Activated CD8-positive, alpha-beta memory T cell treated with anti-CD3 and anti-CD28 coated beads for 24 hours (primary cell): ENCODE measurements at regions not wholly inside any gene's neighbourhood (a gene's known extent, or its start where the extent isn't known, plus 50 kb on each side); places are given as distances from the start of the nearest gene placed in this dataset.
A peak's percentile ranks its signal among the peaks of the same experiment; 100 is the strongest.

Source experiments
- DNase-seq: peaks from one replicate; pipeline ENCODE4 v3.0.0-alpha.2; 2020

DNA sequence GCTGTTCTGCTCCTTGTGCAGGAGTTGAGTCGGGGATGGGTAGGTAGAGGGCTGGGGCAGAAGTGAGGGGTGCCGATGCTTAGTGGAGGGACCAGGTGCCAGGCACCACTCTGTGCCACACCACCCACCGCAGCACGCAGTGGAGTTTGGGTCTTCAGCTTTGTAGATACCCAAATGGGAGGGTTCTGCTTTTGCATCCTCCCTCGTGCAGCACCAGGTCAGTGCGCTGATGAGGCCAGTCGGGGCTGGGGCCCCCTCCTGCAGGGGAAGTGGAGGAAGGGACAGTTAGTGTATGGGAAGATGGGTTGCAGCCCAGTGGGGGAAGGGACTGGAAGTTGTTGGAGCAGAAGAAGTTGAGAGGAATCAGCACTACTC, 244.0 kb downstream of the RHOU start:
- DNase-seq: peak; percentile 46

DNA sequence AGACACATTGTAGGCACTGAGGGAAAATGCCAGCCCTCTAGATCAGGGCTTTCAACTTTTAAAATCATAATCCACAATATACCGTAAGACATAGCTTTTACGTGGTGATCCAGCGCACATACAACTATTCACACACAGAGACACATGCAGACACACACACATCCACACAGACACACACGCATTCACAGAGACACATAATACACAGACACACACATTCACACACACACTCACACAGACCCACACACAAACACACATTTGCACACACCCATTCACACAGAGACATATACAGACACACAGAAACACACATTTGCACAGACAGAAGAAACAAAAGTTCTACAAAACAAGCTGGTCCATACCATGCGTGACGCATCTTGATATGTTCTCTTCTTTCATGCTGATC, 244.5 kb downstream of the RHOU start:
- no peak for DNase-seq

DNA sequence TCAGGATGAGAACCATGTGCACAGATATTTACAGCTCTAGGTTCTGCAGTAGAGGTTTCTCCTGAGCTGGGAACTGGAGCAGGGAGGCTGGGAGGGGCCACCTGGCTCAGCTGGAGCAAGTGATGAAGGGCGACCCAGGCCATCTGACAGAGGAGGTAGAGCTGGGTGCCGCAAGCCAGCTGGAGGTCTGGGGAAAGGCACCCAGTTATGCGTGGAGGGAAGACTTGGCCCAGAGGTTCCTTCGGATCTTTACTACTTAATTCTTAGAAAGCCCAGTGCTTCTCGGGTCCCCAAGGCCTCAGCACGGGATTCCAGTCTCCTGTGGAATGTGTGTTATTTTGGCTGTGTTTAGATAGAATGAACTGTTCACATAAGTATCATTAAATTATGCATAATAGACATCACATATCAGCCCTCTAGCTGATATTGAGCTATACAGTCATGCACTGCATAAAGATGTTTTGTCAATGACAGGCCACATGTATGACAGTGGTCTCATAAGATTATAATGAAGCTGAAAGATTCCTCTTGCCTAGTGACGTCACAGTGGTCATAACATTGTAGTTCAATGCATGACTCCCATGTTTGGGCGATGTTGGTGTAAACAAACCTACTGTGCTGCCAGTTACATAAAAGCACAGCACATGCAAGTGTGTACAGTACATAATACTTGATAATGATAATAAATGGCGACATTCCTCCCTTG, 245.1 kb downstream of the RHOU start:
- DNase-seq: peak; percentile 28

DNA sequence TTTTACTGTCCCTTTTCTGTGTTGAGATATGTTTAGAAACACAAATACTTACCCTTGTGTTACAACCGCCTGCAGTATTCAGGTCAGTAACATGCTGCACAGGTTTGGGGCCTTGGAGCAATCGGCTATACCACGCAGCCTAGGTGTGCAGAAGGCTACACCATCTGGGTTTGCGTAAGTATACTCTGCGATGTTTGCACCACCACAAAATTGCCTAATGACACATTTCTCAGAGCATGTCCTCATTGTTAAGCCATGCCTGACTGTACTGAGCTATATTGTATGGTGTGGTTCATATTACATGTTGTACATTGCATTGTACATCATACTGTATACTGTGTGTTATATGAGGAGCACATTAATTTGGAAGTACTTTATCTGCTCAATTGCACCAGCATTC, 247.4 kb downstream of the RHOU start:
- peak; percentile 13 for DNase-seq

DNA sequence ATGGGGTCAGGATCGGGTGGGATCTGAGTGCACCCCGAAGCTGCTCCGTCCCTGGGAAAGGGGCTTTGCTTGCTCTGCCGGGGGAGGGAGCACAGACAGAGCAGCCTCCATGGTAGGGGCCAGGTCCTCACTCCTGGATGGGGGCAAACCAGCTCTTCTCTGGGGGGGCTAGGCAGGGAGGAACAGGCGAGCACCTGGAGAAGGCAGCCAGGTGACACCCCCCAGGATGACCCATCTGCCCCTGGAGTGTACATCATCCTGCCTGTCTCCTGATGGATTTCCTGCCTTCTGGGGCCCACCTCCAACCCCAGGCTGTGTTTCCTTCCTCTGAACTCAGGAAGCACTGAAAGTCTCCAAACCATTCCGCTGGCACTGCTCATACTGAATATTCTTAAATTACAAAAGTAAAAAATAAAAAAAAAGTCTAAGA, 248.0 kb downstream of the RHOU start:
- DNase-seq: peak; percentile 28

DNA sequence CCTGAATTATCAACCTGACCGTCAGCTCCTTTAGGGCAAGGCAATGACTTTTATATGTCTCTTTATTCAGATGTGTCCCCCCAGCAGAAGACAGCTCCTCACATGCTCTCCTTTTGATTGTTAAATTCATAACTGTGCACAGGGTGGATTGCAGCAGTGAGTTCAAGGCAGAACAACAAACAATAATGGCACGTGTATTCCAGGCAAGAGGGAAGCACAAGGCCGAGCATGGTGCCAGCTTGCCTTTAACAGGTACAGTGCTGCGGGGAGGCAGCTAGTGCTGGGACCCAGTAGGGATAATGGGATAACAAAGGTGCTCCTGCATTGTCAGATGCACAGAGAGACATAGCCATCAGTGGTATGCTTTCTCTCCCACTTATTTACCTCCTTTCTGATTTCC, 248.4 kb downstream of the RHOU start:
- DNase-seq: peak; percentile 32

DNA sequence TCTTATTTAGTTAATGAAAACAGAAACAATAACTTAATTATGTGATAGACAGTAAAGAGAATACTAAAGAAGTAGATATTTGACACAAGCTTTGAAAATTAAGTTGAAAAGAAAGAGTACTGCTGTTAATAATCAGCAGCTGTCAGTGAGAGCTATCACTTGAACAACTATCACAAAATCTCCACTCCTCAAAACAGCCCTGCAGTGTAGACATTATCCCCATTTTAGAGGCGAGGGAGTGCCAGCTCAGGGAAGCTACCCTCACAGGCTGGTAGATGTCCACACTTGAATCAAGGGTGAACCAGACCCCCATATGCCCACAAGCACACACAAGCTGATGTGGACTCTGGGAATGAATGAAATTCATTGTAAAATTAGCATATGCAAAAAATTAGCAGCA, 248.8 kb downstream of the RHOU start:
- DNase-seq: no peak

DNA sequence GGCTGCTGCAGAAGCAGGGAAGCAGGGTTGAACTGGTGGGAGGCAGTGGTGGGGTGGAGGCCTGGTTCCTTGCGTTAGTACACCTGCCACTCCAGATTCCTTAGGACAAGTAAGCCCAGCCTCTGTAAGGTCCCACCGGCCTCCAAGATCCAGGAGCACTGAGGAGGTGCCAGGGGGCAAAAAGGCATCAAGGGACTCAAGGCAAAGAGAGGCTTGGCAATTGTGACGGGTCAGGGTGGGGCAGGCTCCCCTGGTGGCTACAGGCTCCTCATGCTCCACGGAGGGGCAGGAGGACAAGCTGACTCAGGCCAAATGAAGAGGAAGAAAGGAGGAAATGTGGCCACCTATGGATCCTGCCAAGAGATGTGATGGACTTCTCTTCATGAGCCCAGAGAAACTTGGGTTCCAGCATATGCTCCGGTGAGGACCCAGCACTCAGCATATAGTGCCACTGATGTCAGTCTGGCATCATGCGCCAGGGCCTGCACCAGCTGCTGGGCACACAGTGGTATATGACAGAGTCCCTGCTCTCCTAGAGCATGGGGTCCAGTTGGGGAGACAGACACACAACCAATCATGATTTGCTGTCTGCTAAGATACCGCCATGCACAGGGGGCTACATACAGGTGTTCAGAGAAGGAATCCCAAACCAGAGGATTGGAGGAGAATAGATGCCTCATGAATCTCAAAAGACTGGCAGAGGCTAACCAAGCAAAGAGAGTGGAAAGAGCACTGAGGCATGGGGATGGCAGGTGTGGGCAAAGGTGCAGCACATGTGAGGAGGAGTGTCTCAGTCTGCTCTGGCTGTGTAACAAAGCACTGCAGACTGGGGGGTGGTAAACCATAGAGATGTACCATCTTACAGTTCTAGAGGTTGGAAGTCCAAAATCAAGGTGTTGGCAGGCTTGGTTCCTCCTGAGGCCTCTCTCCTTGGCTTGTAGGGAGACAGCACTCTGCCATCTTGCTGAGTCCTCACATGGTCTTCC, 249.7 kb downstream of the RHOU start:
- no peak for DNase-seq

DNA sequence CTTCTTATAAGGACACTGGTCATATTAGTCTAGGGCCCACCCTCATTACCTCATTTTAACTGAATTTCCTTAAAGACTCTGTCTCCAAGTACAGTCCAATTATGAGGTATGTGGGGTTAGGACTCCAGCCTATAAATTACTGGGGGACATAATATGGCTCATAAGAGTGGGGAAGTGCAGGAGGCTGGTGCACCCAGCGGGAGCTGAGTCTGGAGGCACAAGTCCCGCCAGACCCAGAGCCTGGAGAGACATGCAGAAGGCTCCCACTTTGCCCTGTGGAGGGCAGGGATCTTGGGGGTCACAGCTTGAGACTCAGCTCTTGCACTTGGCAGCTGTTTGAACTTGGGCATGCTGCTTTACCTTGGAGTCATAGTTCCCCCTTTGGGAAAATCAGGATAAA, 250.4 kb downstream of the RHOU start:
- DNase-seq: no peak

DNA sequence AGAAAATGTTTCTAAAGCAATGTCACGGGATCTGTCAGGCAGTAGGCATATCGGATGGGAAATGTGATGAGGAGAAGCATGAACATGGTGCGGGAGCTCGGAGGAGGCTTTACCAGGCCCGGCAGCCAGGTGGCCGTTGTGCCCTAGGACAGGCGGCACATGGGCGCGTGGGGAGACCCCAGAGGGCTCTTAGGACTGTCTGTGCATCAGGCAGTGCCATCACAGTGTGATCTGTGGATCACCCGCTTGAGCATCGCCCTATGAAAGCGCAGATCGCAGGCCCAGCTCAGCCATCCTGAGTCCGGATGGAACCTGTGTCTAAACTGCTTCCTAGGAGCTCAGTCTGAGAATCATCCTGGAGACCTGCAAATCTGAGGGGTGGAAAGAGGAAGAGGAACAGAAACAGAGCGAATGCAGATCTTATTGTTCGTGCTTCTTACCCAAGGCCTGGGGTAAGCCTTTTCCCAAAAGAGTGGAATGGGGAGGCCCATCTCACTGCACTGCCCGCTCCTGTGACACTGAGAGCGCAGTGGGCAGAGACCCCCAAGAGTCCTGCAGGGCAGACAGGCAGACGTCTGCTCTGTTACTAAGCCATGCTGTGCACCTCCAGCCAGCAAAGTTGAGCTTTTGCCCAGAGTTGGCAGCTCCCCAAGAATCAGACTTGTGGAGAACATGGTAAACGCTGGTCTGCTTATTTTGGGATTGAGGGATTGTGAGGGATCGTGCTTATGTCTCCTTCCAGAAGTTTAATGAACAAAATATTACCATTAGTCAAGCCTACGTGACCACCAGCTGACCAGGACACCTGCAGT, 251.0 kb downstream of the RHOU start:
- DNase-seq: peak; percentile 40

DNA sequence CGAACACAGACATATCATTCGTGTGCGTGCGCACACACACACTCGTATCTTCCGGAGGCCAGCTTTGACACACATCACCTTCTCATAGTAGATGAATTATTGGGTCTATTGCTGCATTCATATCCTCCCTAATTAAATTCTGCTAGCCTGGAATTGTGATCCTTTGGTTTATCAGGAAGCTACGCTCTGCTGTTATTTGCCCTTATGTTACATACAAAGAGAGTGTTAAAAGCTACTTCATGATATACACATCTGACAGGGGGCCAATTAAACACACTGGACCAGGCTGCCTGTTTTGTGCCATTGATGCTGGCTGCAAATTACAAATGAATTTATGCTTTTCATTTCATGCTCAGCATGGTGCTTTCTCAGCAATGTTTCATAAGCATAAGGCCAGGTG, 252.0 kb downstream of the RHOU start:
- no peak for DNase-seq

DNA sequence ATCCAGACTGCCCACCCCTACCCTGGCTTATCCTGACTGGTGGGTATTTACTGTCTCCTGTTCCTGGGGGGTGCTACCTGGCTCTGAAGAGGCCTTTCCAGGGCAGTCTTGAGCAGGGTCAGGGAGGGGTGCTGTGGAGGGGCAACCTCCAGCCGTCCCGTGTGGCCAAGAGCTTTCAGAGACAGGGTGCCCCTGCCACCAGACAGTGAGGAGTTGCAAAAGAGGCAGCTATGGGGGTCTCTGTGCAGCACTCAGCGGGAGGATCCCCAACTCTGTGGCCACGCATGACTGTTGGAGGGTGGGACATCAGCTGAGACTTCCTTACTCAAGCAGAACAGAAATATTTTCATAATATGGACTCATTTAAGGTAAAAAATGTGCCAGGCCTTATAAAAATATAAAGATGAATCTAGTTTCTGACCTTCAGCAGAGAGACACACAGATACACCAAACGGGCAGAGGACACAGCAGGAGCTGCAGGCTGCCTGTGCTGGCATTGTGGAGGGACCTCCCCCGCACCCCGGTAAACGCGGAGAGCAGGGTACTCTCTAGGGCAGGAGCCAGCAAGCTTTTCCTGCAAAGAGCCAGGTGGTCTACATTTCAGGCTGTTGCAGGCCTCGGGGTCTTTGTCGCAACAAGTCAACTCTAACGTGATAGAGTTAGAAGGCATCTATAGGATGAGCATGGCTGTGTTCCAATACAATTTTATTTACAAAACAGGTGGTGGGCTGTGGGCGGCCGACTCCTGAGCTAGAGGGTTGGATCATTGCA, 252.6 kb downstream of the RHOU start:
- no peak for DNase-seq

DNA sequence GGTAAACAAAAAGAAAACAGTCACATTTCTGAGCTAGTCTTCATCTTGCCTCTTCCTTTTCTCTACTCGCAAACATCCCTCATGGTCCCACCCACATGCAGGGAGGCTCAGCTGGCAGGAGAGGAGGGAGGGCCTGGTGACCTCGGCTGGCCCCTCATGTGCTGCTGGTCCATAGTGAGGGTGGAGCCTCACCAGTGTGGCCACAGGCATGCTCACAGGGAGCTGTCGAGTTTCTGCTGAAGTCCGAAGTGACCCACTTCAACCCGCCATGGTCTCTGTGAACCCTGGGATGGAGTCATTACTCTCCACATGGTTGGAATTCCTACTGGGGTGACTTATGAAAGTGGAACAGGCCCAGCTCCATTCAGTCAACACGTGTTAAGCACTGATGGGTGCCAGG, 253.4 kb downstream of the RHOU start:
- DNase-seq: no peak

DNA sequence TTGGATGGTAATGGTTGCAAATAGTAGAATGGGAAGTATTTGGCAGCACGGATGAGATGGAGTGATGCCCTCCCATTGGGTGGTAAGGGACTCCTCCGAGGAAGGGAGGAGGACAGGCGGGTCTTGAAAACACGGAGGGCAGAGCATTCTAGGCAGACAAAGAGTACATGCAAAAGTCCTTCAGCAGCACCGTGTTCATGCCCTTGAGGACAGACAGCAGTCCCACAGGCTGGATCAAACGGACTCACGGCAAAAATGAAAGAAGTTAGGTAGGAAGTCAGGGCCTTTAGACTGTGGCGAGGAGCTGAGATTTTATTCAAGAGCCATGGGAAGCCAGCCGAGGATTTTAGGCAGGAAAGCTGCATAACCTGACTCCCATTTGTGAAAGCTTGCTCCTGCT, 253.9 kb downstream of the RHOU start:
- DNase-seq: no peak

DNA sequence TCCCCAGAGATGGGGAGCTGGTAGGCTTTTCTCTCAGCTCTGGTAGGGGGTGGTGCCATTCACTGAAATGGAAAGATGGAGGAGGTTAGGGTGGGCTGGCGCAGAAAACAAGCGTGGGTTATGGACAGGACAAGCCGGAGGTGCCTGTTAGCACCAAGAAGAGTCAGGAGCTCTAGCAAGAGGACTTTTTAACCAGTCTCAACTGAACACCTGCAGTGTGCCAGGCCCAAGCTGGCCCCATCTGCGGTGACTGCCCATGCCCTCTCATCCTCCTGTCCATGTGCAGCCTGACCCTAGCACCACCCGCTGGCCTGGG, 254.4 kb downstream of the RHOU start:
- DNase-seq: no peak

DNA sequence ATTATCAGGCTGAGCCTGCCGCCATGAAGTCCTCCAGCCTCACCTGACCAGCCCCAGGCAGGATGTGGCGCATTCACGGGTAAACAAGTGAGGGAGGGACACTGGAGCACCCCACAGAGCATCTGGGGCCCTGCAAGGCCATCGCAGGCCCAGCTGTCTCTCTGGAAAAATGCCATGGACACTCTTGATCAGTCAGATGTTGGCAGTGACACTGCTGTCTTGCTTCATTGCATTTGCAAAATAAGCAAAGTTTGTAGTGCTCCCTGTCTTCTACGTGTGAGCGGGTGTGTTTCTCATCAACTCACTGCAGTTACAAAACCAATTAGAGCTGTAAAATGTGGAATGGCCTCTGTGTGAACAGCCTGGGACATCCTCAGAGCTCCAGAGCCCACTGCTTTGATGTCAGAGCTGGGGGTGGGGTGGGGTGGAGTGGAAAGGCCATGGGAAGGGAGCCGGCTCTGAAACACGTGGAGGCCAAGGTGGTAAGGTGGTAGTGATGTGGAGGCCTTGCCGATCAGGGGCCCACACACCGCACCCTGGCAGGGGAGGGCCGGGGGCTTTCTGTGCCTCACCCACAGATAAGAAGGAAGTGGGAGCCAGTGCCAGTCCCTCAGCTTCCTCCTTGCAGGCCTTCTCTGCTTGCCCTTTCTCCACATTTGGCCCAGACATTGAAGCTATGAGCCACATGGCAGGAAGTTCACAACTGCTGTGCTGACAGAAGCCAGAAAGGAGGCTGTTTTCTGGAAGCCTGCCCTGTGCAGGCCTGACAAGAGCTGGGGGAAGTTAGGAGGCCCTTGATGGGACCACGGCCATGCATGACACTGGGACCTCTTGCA, 254.9 kb downstream of the RHOU start:
- no peak for DNase-seq

DNA sequence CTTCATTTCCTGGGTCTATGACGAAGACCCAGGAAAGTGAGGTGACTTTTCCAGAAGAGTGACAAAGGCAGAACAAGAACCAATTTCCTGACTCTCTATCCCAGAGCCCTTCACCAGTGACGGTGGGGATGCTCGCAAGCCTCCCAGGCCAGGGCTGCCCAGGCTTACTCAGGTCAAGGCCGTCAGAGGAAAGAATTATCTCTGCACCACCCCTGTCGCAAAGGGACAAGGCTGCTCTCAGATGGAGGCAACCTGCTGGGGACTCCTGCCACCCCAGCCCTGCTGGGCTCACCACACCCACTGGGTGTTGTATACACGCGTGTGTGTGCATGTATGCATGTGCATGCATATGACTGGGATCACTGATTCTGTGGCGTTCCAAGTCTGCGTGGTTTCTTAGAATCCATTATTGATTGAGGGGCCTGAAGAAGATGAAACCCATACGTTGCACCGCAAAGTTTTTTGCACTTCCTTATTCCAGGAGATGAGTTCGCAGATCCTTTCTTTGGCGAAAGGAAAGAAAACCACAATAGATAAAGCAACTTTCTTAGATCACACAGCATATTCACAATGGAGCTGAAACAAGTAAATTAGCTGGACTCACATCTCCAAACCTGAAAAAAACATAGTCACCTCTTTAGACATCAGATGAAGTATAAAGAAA, 255.8 kb downstream of the RHOU start:
- no peak for DNase-seq

DNA sequence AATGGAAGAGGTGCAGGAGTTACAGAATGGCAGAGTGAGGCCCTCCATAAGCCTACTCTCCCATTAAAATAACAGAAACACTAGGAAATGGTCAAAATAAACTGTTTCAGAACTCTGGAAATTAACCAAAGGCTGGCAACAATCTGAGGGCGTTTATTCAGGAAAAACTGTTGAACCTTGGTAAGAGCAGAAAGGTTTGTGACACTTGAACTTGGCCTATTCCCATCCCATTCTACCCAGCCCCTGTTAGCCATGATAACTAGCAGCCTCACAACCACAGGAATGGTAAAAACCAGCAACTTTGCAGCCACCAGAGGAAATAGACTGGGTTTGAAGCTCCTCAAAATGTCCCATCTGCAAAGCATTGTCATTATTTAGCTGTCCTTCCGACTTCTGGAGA, 256.8 kb downstream of the RHOU start:
- DNase-seq: no peak

DNA sequence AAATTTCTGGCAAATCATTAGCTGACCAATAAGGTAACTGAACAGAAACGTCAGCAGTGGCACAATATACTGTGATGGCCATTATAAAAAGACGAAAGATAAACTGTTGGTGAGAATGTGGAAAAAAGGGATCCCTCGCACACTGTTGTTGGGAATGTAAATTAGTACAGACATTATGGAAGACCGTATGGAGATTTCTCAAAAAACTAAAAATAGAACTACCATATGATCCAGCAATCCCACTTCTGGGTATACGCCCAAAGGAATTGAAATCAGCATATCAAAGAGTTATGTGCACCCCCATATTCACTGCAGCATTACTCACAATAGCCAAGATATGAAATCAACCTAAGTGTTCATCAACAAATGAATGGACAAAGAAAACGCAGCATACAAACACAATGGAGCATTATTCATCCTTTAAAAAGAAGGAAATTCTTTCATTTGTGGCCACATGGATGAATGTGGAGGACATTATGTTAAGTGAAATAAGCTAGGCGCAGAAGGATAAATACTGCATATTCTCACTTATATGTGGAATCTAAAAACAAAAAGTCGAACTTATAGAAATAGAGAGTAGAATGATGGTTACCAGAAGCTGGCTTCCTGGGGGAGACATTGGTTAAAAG, 257.7 kb downstream of the RHOU start:
- no peak for DNase-seq

DNA sequence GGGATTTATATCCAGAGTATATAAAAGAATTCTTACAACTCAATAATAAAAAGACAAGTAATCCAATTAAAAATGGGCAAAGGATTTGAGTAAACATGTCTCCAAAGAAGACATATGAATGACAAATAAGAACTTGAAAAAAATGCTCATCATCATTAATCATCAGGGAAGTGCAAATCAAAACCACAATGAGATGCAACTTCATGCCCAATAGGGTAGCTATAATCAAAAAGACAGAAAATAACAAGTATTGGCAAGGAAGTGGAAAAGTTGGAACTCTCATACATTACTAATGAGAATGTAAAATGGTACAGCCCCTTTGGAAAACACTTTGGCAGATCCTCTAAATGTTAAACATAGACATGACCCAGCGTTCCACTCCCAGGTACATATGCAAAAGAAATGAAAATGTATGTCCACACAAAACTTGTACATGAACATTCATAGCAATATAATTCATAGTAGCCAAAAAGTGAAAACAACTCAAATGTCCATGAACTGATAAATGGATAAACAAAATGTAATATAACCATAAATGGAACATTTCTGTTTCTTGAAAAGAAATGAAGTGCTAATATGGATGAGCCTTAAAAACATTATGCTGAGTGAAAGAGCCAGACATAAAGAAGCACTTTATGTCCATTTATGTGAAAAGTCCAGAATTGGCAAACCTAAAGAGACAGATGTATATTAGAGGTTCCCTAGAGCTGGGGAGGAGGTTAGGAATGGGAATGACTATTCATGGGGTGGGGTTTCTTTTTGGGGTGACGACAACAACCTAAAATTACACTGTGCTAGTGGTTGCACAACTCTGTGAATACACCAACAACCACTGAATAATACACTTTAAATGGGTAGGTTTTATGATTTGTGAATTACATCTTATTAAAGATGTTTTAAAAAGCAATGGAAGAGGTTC, 259.7 kb downstream of the RHOU start:
- DNase-seq: no peak
